ENCODE measurements at regions not wholly inside any gene's neighbourhood (a gene's known extent, or its start where the extent isn't known, plus 50 kb on each side); places are given as distances from the start of the nearest gene placed in this dataset.

- no peak overlapping the region for H3K4me3 ChIP-seq (ENCODE audit: low read length)
- no peak for DNase-seq (ENCODE audit: low read depth)
- no peak for TF ChIP-seq CTCF (IDR thresholded peaks at IDR 0.05; ENCODE audit: insufficient read depth, low read depth, low read length, missing control alignments)
These were observed 60.5 kb upstream of the TARDBP start for GRCh38 chr1:10951961-10952360.

- H3K4me3 ChIP-seq (ENCODE audit: low read length), result no peak overlapping the region
- TF ChIP-seq CTCF (IDR thresholded peaks at IDR 0.05; ENCODE audit: insufficient read depth, low read depth, low read length, missing control alignments), result no peak
- no peak for DNase-seq (ENCODE audit: low read depth)
These were observed 58.8 kb upstream of the TARDBP start for GRCh38 chr1:10953505-10954193.

- no peak for TF ChIP-seq CTCF (IDR thresholded peaks at IDR 0.05; ENCODE audit: insufficient read depth, low read depth, low read length, missing control alignments)
- DNase-seq (ENCODE audit: low read depth), result no peak
- H3K4me3 ChIP-seq (ENCODE audit: low read length), result no peak overlapping the region
These were observed 55.3 kb upstream of the TARDBP start for GRCh38 chr1:10957133-10957532.

- DNase-seq (ENCODE audit: low read depth), result no peak
- no peak for TF ChIP-seq CTCF (IDR thresholded peaks at IDR 0.05; ENCODE audit: insufficient read depth, low read depth, low read length, missing control alignments)
- no peak overlapping the region for H3K4me3 ChIP-seq (ENCODE audit: low read length)
These were observed 53.8 kb upstream of the TARDBP start for GRCh38 chr1:10958614-10959013.

- peak; percentile 85 for TF ChIP-seq CTCF (IDR thresholded peaks at IDR 0.05; ENCODE audit: insufficient read depth, low read depth, low read length, missing control alignments)
- peak; percentile 70 for DNase-seq (ENCODE audit: low read depth)
- no peak overlapping the region for H3K4me3 ChIP-seq (ENCODE audit: low read length)
These were observed 51.8 kb upstream of the TARDBP start for GRCh38 chr1:10960411-10961299.

- no peak for DNase-seq (ENCODE audit: low read depth)
- TF ChIP-seq CTCF (IDR thresholded peaks at IDR 0.05; ENCODE audit: insufficient read depth, low read depth, low read length, missing control alignments), result no peak
- H3K4me3 ChIP-seq (ENCODE audit: low read length), result no peak overlapping the region
These were observed 51.1 kb upstream of the TARDBP start for GRCh38 chr1:10961300-10961833.

All from epithelial cell of esophagus (primary cell).